A673 (cell line): ENCODE measurements at regions not wholly inside any gene's neighbourhood (a gene's known extent, or its start where the extent isn't known, plus 50 kb on each side); places are given as distances from the start of the nearest gene placed in this dataset.

ENCODE experiments used
- CTCF ChIP-seq: fragments of 300-800, 200-600 bp; sonication (generic); conservative IDR thresholded peaks from 2 replicates; pipeline ENCODE4 v1.5.1; 2017; ENCODE audit warnings: low read depth, mild to moderate bottlenecking, antibody characterized with exemption, low read length, moderate library complexity, mixed read lengths
- EZH2 ChIP-seq: fragments of 200-600 bp; sonication (generic); IDR thresholded peaks from 2 replicates; pipeline ENCODE4 v1.6.1; 2017; ENCODE audit warnings: borderline replicate concordance, low read depth, mild to moderate bottlenecking, mixed read lengths, antibody characterized with exemption, low read length; ENCODE audit not compliant: poor library complexity, severe bottlenecking

GRCh38 chr7:3198316-3198715 lies 102.7 kb upstream of the SDK1 start:
- no peak for TF ChIP-seq CTCF
- TF ChIP-seq EZH2: no peak
